Endothelial cell of umbilical vein (primary cell): ENCODE measurements at regions not wholly inside any gene's neighbourhood (a gene's known extent, or its start where the extent isn't known, plus 50 kb on each side); places are given as distances from the start of the nearest gene placed in this dataset.

Experiments used
- BruUV-seq: library from RNA; stranded (reverse); fragments of 400-500 nt; replicated peaks from 2 replicates; lab custom pipeline; 2021; lab: Mats Ljungman, UMichigan
- CTCF ChIA-PET: fragments of 300-600, 350-600 bp; sonication (Branson Sonifier 250); formaldehyde crosslinking; loops from one replicate; lab custom pipeline; 2021; ENCODE audit warnings: antibody characterized with exemption, inconsistent platforms; lab: Charles Lee
- POLR2A ChIA-PET: fragments of 300-600, 350-600 bp; sonication (Branson Sonifier 250); formaldehyde crosslinking; loops from one replicate; lab custom pipeline; 2021; ENCODE audit warnings: antibody characterized with exemption, inconsistent platforms; lab: Charles Lee
- DNase-seq: peaks from one replicate; pipeline ENCODE4 v3.0.0-alpha.2; 2011; ENCODE audit warnings: low read depth, low spot score
- FAIRE-seq: peaks from 2 replicates; lab custom pipeline; 2011; peaks lifted over from hg19 to GRCh38; lab: Jason Lieb, UNC
- H2AFZ ChIP-seq: 2 replicates; pipeline ENCODE4 v1.6.0; 2012; ENCODE audit warnings: low read depth, low read length, control low read depth, inconsistent platforms
- H3K27ac ChIP-seq: 2 replicates; pipeline ENCODE4 v1.5.1; 2011; ENCODE audit warnings: low read depth, mild to moderate bottlenecking, control low read depth, low read length, moderate library complexity; ENCODE audit not compliant: insufficient read depth
- H3K27me3 ChIP-seq, 2 experiments: 2 replicates each; pipeline versions ENCODE4 v1.6.0 to v1.6.1; 2011; ENCODE audit warnings: low read length in 2 of 2, mixed read lengths in 1 of 2; ENCODE audit not compliant: control insufficient read depth in 2 of 2, insufficient read depth in 2 of 2
- H3K36me3 ChIP-seq, 2 experiments: 2 replicates in 1 of 2; 3 replicates in 1 of 2; pipeline ENCODE4 v1.5.1; 2011; ENCODE audit warnings: low read length in 2 of 2, mild to moderate bottlenecking in 1 of 2, moderate library complexity in 1 of 2; ENCODE audit not compliant: control insufficient read depth in 2 of 2, insufficient read depth in 2 of 2; ENCODE audit errors: extremely low read depth in 1 of 2
- H3K4me1 ChIP-seq: 3 replicates; pipeline ENCODE4 v1.5.1; 2011; ENCODE audit warnings: mild to moderate bottlenecking, low read length; ENCODE audit not compliant: control insufficient read depth, insufficient read depth; ENCODE audit errors: extremely low read depth
- H3K4me2 ChIP-seq: 2 replicates; pipeline ENCODE4 v1.6.1; 2011; ENCODE audit warnings: low read length, control low read depth, mixed read lengths; ENCODE audit not compliant: insufficient read depth
- H3K4me3 ChIP-seq, 3 experiments: fragments of 200-600 bp in 1 of 3; sonication (generic), shearing (Covaris generic) in 1 of 3; replicated peaks in 1 of 3; 2 replicates each; pipeline ENCODE4 v1.5.1; 2011 to 2016; ENCODE audit warnings: control low read depth in 3 of 3, low read length in 3 of 3, mild to moderate bottlenecking in 2 of 3, inconsistent platforms in 1 of 3, low read depth in 1 of 3, moderate library complexity in 1 of 3; ENCODE audit not compliant: insufficient read depth in 1 of 3
- H3K79me2 ChIP-seq: 2 replicates; pipeline ENCODE4 v1.6.0; 2012; ENCODE audit warnings: low read length, inconsistent platforms; ENCODE audit not compliant: control insufficient read depth, insufficient read depth
- H3K9ac ChIP-seq: replicated peaks from 2 replicates; pipeline ENCODE3; 2011; ENCODE audit warnings: low read length, control low read depth; ENCODE audit not compliant: insufficient read depth; ENCODE audit errors: extremely low read depth
- H3K9me1 ChIP-seq: replicated peaks from 3 replicates; pipeline ENCODE4 v1.6.0; 2011; ENCODE audit warnings: mild to moderate bottlenecking, low read length; ENCODE audit not compliant: control insufficient read depth, insufficient read depth; ENCODE audit errors: extremely low read depth
- H3K9me3 ChIP-seq: replicated peaks from 2 replicates; pipeline ENCODE4 v1.5.1; 2012; ENCODE audit warnings: low read length, inconsistent platforms; ENCODE audit not compliant: control insufficient read depth, insufficient read depth
- H4K20me1 ChIP-seq: replicated peaks from 2 replicates; pipeline ENCODE3; 2011; ENCODE audit warnings: mild to moderate bottlenecking, low read length; ENCODE audit not compliant: control insufficient read depth, insufficient read depth; ENCODE audit errors: extremely low read depth
- EZH2 ChIP-seq: IDR thresholded peaks from 2 replicates; pipeline ENCODE4 v1.6.1; 2012; ENCODE audit warnings: borderline replicate concordance, low read depth, mild to moderate bottlenecking, moderate library complexity, low read length, inconsistent platforms; ENCODE audit not compliant: severe bottlenecking
- FOS ChIP-seq: IDR thresholded peaks from 2 replicates; pipeline ENCODE4 v1.6.1; 2011; ENCODE audit warnings: mild to moderate bottlenecking, low read length, moderate library complexity, borderline replicate concordance; ENCODE audit not compliant: insufficient read depth
- GATA2 ChIP-seq: IDR thresholded peaks from 2 replicates; pipeline ENCODE4 v1.7.0; 2011; ENCODE audit warnings: low read depth, mild to moderate bottlenecking, moderate library complexity, mixed read lengths, low read length; ENCODE audit not compliant: insufficient read length, insufficient read depth
- JUN ChIP-seq: IDR thresholded peaks from 2 replicates; pipeline ENCODE4 v1.6.1; 2011; ENCODE audit warnings: borderline replicate concordance, low read depth; ENCODE audit not compliant: insufficient read length, insufficient read depth
- MYC ChIP-seq: IDR thresholded peaks from one replicate; pipeline ENCODE4 v1.6.1; 2011; ENCODE audit warnings: mild to moderate bottlenecking, low read depth, low read length
- POLR2A ChIP-seq: IDR thresholded peaks from 2 replicates; pipeline ENCODE4 v1.6.1; 2012; ENCODE audit warnings: low read depth, mild to moderate bottlenecking, control low read depth, low read length
- POLR2AphosphoS5 ChIP-seq: IDR thresholded peaks from 2 replicates; pipeline ENCODE4 v1.6.1; 2012; ENCODE audit warnings: low read depth, mild to moderate bottlenecking, control low read depth, low read length, moderate library complexity; ENCODE audit not compliant: insufficient read depth
- dilution Hi-C: fragments of 300-500 bp; cut with MboI; formaldehyde crosslinking; loops from one replicate; pipeline ENCODE4 v1.15.0; 2019; ENCODE audit warnings: low sequenced_read_pairs; ENCODE audit not compliant: extremely low pct_ligation_motif_present
- intact Hi-C: fragments of 100-400 bp; cut with micrococcal nuclease; formaldehyde crosslinking; loops from one replicate; pipeline ENCODE4 v1.10.0; 2022
- TF ChIP-seq, protein P1 (sequence below): IDR thresholded peaks from 2 replicates; pipeline ENCODE4 v1.6.1; 2011; ENCODE audit not compliant: insufficient read depth, insufficient read length
- TF ChIP-seq, protein P2 (sequence below), 2 donors: IDR thresholded peaks; 1 replicate in 1 of 2; 2 replicates in 1 of 2; pipeline ENCODE4 v1.5.1; 2011; ENCODE audit warnings: low read length in 2 of 2, mild to moderate bottlenecking in 2 of 2, moderate library complexity in 2 of 2, control low read depth in 1 of 2, inconsistent platforms in 1 of 2, low read depth in 1 of 2; ENCODE audit not compliant: insufficient read depth in 1 of 2; ENCODE audit errors: extremely low read depth in 1 of 2

DNA sequence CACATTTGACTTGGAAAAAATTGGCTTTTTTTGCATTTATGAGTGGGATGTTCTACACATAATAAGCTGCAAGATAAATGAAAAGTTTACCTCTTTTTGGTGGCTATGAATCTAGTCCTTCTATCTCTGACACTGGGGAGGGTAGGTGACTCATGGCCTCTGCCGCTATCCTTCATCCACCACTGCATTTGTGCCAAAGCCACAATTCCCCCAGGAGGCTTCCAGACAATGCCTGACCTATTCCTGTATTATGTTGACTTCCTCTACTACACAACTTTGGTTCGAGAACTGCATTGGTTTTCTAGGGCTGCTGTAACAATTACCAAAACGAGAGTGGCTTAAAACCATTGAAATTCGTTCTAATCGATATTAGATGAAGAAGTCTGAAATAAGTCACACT, 245.6 kb downstream of the TRAM1L1 start:
- Histone ChIP-seq H3K4me1 (no peaks in the 10 kb centered on the region), H3K4me3 (no peak overlapping the region), H3K9me3 (no peaks in the 10 kb centered on the region), H3K79me2 (no peaks in the 10 kb centered on the region), H3K4me2 (no peak overlapping the region), H4K20me1 (no peaks in the 10 kb centered on the region), H3K9me1 (no peaks in the 10 kb centered on the region), H3K9ac (no peak overlapping the region), H3K27ac (no peak overlapping the region), H3K27me3 (no peaks in the 10 kb centered on the region), H2AFZ (no peak overlapping the region), H3K36me3 (no peaks in the 10 kb centered on the region)
- dilution Hi-C loops = no loop called here
- ChIA-PET CTCF (no interaction called here), POLR2A (no interaction called here)
- BruUV-seq = no TSS peak
- FAIRE-seq (no peak), DNase-seq (no peak)
- TF ChIP-seq GATA2 = no peak
- TF ChIP-seq EZH2 = no peak
- TF ChIP-seq, protein P1, sequence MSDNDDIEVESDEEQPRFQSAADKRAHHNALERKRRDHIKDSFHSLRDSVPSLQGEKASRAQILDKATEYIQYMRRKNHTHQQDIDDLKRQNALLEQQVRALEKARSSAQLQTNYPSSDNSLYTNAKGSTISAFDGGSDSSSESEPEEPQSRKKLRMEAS = no peak
- TF ChIP-seq POLR2A = no peak
- TF ChIP-seq MYC = no peak
- no peak for TF ChIP-seq FOS
- TF ChIP-seq JUN = no peak
- TF ChIP-seq, protein P2, sequence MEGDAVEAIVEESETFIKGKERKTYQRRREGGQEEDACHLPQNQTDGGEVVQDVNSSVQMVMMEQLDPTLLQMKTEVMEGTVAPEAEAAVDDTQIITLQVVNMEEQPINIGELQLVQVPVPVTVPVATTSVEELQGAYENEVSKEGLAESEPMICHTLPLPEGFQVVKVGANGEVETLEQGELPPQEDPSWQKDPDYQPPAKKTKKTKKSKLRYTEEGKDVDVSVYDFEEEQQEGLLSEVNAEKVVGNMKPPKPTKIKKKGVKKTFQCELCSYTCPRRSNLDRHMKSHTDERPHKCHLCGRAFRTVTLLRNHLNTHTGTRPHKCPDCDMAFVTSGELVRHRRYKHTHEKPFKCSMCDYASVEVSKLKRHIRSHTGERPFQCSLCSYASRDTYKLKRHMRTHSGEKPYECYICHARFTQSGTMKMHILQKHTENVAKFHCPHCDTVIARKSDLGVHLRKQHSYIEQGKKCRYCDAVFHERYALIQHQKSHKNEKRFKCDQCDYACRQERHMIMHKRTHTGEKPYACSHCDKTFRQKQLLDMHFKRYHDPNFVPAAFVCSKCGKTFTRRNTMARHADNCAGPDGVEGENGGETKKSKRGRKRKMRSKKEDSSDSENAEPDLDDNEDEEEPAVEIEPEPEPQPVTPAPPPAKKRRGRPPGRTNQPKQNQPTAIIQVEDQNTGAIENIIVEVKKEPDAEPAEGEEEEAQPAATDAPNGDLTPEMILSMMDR (IDR thresholded peaks at IDR 0.05; ENCODE audit: extremely low read depth in 1 of 2, insufficient read depth in 1 of 2, low read depth in 1 of 2, low read length in 2 of 2) = no peak
- no peak for TF ChIP-seq POLR2AphosphoS5
- intact Hi-C loops = no loop called here
